ENCODE measurements at regions not wholly inside any gene's neighbourhood (a gene's known extent, or its start where the extent isn't known, plus 50 kb on each side); places are given as distances from the start of the nearest gene placed in this dataset.

GRCh38 chr4:42328978-42329377 lies 68.3 kb upstream of the SHISA3 start:
- intact Hi-C loops (cut with micrococcal nuclease): no loop called here

DNA sequence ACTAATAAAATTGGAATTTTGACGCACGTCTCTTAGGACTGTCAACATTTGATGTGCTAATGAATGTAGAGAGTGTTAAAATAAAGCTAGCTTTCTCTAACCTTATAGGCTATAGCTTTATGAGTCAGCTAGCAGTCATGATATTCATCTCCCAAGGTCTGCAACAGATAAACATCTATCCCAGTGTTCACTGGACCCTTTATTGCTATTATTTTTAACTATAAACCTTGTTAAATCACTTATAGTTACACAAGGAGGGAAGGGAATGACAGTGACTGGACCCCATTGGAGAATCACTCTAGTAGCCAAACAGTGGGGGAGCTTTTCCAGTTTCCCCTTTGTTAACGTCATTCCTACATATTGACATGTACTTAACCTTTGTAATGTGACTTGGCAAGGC lies 67.9 kb upstream of the SHISA3 start:
- intact Hi-C loops (cut with micrococcal nuclease): no loop called here

GRCh38 chr4:42330002-42330592 lies 67.2 kb upstream of the SHISA3 start:
- intact Hi-C loops (cut with micrococcal nuclease): no loop called here

DNA sequence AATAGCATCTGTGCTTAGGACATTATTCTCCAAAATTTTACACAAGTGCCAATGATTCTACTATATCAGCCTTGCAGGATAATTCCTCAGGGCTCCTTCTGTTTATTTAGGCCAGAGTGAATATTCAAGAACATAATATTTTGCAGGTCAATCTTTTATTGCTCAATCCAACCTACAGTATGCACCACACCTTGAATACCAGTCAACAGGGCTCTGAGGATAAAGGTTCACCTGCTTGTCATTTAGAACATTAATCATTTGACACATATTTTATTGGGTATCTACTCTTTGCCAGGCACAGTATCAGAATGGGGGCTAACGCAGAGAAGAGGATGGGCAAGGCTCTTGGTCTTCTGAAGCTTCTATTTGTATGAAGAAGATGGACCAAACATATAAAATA lies 66.2 kb upstream of the SHISA3 start:
- intact Hi-C loops (cut with micrococcal nuclease): no loop called here

DNA sequence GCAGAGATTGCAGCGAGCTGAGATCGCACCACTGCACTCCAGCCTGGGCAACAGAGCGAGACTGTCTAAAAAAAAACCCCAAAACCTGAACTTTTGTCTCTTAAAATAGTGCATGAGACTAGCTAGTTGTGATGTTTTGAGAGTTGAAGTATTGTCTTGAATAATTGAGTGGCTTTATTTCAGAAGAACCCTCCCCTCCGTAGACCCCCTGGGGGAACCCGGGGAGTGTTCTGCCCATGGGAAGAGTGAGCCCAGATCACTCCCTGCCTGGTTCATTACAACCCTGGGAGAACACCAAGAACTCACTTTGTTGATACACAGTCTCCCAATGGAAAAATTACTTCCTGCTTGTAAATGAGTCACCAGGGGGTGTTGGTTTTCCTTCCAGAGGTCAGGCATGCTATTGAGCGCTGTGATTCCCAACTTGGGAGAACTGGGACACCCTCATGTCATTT lies 65.3 kb upstream of the SHISA3 start:
- intact Hi-C loops (cut with micrococcal nuclease): no loop called here

- intact Hi-C loops (cut with micrococcal nuclease): no loop called here
Observed at GRCh38 chr4:42339935-42340406, 57.3 kb upstream of the SHISA3 start.

DNA sequence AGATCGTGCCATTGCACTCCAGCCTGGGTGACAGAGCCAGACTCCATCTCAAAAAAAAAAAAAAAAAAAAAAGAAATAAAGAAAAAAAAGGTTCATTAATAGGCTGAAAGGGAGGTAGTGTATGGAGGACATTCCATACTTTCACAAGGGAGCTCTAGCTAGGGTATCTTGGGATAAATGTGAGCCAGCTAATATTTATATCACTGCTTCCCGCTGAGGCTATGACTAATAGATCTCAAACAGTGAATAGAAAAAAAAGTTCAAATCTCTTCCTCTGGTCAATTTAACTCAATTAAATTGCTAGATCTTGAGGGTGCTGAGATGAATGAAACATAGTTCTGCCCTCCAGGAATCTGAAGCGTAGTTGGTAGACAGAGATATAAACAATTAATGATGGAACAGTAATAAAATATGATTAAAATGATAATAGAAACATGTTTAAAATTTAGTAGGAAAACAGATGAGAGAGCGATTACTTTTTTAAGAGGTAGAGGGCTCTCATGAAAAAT lies 55.7 kb upstream of the SHISA3 start:
- intact Hi-C loops (cut with micrococcal nuclease): no loop called here

DNA sequence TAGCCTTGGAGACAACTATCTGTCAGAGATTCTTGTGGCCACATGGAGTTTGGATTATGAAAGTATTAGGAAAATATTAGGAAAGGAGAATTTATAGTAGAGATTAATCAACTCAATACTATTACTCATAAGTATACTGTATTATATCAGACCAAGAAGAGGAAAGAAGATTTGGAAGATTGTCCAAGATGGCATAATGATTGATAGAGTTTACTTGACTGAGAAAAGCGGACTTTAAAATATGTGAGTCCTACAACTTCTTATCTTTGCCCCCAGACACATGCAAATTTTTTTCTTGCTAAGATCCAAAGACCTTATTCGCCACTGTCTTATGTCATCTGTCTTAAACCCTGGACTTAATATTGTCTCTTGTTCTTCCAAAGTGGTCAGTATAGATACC lies 54.8 kb upstream of the SHISA3 start:
- intact Hi-C loops (cut with micrococcal nuclease): no loop called here

DNA sequence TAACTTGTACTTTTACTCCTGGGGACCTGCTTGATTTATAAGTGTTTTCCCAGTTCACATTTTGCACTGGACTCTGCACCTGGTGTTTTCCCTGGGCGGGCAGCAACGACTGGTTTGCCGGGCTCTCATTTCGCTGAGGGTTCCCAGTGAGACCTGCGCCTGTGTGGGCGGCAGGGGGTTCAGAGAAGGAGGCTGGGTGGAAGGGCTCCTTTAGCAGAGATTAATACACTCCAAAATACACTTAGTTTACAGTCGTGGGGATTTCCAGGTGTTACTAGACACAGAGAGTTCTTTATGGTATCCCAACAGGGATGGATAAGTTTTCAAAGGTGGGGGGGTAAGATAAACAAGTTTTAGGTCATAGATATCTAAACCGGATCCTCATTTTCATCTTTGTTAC lies 53.0 kb upstream of the SHISA3 start:
- intact Hi-C loops (cut with micrococcal nuclease): no loop called here

GRCh38 chr4:42344749-42345148 lies 52.5 kb upstream of the SHISA3 start:
- intact Hi-C loops (cut with micrococcal nuclease): no loop called here

DNA sequence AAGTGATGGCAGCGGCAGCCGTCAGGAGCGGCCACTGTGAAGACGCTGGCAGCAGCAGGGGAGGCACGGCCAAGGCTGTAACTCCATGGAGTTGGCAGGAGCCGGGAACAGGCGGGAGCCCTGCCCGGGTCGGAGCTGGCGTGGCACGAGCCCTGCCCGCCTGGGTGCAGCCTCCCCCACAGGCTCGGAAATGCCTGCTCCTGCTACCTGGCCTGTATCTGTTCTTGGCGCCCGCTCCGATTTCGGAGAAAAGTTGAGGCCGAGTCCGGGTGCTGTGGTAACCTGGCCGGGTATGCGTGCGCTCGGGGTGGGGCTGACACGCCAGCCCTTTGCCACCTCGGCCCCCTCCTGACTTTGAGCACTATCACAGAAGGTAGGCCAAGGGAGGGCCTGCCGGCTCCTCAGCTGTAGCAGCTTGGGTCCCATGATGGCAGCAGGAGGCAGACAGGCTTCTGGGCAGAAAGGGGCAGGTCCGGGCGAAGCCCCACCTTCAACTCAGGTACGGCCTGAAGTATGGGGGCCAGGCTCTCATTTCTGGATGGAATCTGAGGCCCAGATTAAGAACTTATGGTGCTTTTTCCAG lies 51.2 kb upstream of the SHISA3 start:
- intact Hi-C loops (cut with micrococcal nuclease): no loop called here

DNA sequence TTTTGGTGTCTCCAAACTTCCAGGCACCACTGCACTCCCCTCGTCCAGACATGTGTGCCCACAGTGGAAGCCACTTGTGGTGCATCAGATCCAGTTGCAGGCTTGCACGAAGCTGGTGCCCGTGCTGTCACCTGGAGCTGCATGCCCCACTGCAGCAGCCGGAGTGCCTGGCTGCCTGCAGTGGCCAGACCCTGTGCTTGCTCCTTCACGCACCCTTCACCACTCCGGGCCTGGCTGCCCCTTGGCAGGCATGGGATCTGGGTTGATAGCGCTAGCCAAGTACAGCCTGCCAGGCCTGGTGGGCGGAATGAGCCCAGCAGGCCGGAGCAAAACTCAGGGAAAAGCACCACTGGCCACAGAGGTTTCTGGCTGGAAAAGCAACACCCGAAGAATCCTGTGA lies 50.2 kb upstream of the SHISA3 start:
- intact Hi-C loops (cut with micrococcal nuclease): no loop called here
